Osteoblast (primary cell): ENCODE measurements at regions not wholly inside any gene's neighbourhood (a gene's known extent, or its start where the extent isn't known, plus 50 kb on each side); places are given as distances from the start of the nearest gene placed in this dataset.

ENCODE experiments used
- DNase-seq: peaks from one replicate; pipeline ENCODE4 v3.0.0; 2011; ENCODE audit warnings: low spot score, mixed read lengths; ENCODE audit not compliant: insufficient read length; ENCODE audit errors: missing footprints
- H2AFZ ChIP-seq: 2 replicates; pipeline ENCODE4 v1.6.0; 2011; ENCODE audit warnings: mild to moderate bottlenecking, low read length
- H3K27ac ChIP-seq: 2 replicates; pipeline ENCODE4 v1.5.1; 2011; ENCODE audit warnings: mild to moderate bottlenecking, low read depth, low read length, moderate library complexity
- H3K27me3 ChIP-seq: 2 replicates; pipeline ENCODE4 v1.6.0; 2012; ENCODE audit warnings: mild to moderate bottlenecking, control low read depth, inconsistent platforms, low read length, moderate library complexity; ENCODE audit not compliant: insufficient read depth
- H3K36me3 ChIP-seq: 2 replicates; pipeline ENCODE4 v1.5.1; 2011; ENCODE audit warnings: mild to moderate bottlenecking, low read length, control low read depth, moderate library complexity; ENCODE audit not compliant: insufficient read depth
- H3K4me1 ChIP-seq: 2 replicates; pipeline ENCODE4 v1.5.1; 2011; ENCODE audit warnings: mild to moderate bottlenecking, low read length, control low read depth, moderate library complexity; ENCODE audit not compliant: insufficient read depth
- H3K4me2 ChIP-seq: 2 replicates; pipeline ENCODE4 v1.6.0; 2011; ENCODE audit warnings: mild to moderate bottlenecking, low read length; ENCODE audit not compliant: insufficient read depth
- H3K4me3 ChIP-seq: fragments of 200-600 bp; sonication (generic); 3 replicates; pipeline ENCODE4 v1.5.1; 2012; ENCODE audit warnings: mild to moderate bottlenecking, low read length, inconsistent platforms; ENCODE audit not compliant: insufficient read depth
- H3K79me2 ChIP-seq: 2 replicates; pipeline ENCODE4 v1.6.0; 2012; ENCODE audit warnings: mild to moderate bottlenecking, low read length, control low read depth, inconsistent platforms; ENCODE audit not compliant: insufficient read depth
- H3K9me3 ChIP-seq: 2 replicates; pipeline ENCODE4 v1.5.1; 2011; ENCODE audit warnings: low read depth, low read length, control low read depth
- H4K20me1 ChIP-seq: 2 replicates; pipeline ENCODE4 v1.6.0; 2012; ENCODE audit warnings: mild to moderate bottlenecking, low read length, control low read depth; ENCODE audit not compliant: insufficient read depth
- TF ChIP-seq, protein P1 (sequence below): IDR thresholded peaks from 2 replicates; pipeline ENCODE4 v1.5.1; 2011; ENCODE audit warnings: mild to moderate bottlenecking, low read depth, low read length, moderate library complexity; ENCODE audit errors: extremely low read depth

DNA sequence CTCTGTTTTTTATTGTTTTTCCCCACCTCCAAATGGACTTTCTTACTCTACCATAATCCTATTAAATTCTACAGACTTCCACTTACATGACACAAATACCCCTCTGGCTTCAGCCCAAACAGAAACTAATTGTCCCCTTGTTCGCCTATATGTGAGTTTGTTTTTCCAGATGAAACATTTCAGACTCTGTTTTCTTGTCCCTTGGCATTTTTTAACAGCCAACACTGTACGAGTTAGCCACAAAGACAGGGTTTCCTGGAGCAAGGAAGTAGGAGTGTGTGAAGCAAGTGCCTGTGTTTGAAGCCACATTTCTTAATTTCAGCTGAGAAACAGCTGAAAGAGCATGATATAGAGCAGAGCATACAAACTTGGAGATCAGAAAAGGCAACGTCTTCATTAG, 382.2 kb upstream of the CDH5 start:
- TF ChIP-seq, protein P1, sequence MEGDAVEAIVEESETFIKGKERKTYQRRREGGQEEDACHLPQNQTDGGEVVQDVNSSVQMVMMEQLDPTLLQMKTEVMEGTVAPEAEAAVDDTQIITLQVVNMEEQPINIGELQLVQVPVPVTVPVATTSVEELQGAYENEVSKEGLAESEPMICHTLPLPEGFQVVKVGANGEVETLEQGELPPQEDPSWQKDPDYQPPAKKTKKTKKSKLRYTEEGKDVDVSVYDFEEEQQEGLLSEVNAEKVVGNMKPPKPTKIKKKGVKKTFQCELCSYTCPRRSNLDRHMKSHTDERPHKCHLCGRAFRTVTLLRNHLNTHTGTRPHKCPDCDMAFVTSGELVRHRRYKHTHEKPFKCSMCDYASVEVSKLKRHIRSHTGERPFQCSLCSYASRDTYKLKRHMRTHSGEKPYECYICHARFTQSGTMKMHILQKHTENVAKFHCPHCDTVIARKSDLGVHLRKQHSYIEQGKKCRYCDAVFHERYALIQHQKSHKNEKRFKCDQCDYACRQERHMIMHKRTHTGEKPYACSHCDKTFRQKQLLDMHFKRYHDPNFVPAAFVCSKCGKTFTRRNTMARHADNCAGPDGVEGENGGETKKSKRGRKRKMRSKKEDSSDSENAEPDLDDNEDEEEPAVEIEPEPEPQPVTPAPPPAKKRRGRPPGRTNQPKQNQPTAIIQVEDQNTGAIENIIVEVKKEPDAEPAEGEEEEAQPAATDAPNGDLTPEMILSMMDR, result no peak
- DNase-seq, result no peak

DNA sequence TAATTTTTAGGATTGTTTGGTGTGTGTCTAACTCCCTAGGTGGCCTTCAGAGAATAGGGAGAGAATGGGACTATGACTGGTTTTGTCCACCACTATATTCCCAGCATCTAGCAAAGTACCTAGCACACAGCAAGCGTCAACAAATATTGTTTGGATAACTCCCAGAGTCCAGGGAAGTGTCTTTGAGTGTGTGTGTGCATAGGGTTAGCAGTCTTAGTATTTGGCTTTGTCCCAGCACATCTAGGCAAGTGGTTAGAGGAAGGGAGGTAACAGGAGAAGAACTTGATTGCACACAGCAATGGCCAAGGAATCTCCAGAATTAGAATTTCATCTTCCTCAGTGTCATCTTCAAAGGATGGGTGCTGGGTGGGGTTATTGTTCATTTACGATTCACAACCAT, 385.4 kb upstream of the CDH5 start:
- TF ChIP-seq, protein P1, result no peak
- no peak overlapping the region for H3K4me2 ChIP-seq
- no peaks in the 10 kb centered on the region for H3K4me1 ChIP-seq
- no peaks in the 10 kb centered on the region for H3K36me3 ChIP-seq
- no peaks in the 10 kb centered on the region for H4K20me1 ChIP-seq
- H2AFZ ChIP-seq, result no peak overlapping the region
- H3K27ac ChIP-seq, result no peak overlapping the region
- no peak for DNase-seq
- no peak overlapping the region for H3K4me3 ChIP-seq
- H3K27me3 ChIP-seq, result peaks cover 5% of the 10 kb centered on the region
- H3K79me2 ChIP-seq, result no peaks in the 10 kb centered on the region
- H3K9me3 ChIP-seq, result no peaks in the 10 kb centered on the region

More for the DNA sequence above, 382.2 kb upstream of the CDH5 start:
- no peak overlapping the region for H3K27ac ChIP-seq
- H3K36me3 ChIP-seq, result no peaks in the 10 kb centered on the region
- H3K4me3 ChIP-seq, result no peak overlapping the region
- H3K4me1 ChIP-seq, result no peaks in the 10 kb centered on the region
- H3K79me2 ChIP-seq, result no peaks in the 10 kb centered on the region
- H2AFZ ChIP-seq, result peak overlapping the region; percentile 25
- peaks cover 16% of the 10 kb centered on the region for H3K27me3 ChIP-seq
- no peak overlapping the region for H3K4me2 ChIP-seq
- H3K9me3 ChIP-seq, result no peaks in the 10 kb centered on the region
- no peaks in the 10 kb centered on the region for H4K20me1 ChIP-seq

GRCh38 chr16:65975049-65975708, 391.3 kb upstream of the CDH5 start:
- DNase-seq, result no peak
- Histone ChIP-seq H3K4me1 (peaks cover 4% of the 10 kb centered on the region), H3K79me2 (no peaks in the 10 kb centered on the region), H3K27ac (no peak overlapping the region), H3K4me3 (no peak overlapping the region), H2AFZ (no peak overlapping the region), H3K4me2 (peak overlapping the region; percentile 18), H3K27me3 (no peaks in the 10 kb centered on the region), H3K9me3 (no peaks in the 10 kb centered on the region), H3K36me3 (no peaks in the 10 kb centered on the region), H4K20me1 (no peaks in the 10 kb centered on the region)
- TF ChIP-seq, protein P1, result no peak

- DNase-seq, result no peak
- Histone ChIP-seq H3K9me3 (no peaks in the 10 kb centered on the region), H3K36me3 (no peaks in the 10 kb centered on the region), H3K4me1 (peaks cover 10% of the 10 kb centered on the region), H3K27me3 (no peaks in the 10 kb centered on the region), H3K4me2 (no peak overlapping the region), H3K27ac (peak overlapping the region; percentile 30), H3K79me2 (no peaks in the 10 kb centered on the region), H4K20me1 (no peaks in the 10 kb centered on the region), H2AFZ (peak overlapping the region; percentile 10), H3K4me3 (no peak overlapping the region)
- TF ChIP-seq, protein P1, result no peak
Observed at GRCh38 chr16:65967376-65967775, 399.1 kb upstream of the CDH5 start.
